ENCODE measurements at regions not wholly inside any gene's neighbourhood (a gene's known extent, or its start where the extent isn't known, plus 50 kb on each side); places are given as distances from the start of the nearest gene placed in this dataset.

DNA sequence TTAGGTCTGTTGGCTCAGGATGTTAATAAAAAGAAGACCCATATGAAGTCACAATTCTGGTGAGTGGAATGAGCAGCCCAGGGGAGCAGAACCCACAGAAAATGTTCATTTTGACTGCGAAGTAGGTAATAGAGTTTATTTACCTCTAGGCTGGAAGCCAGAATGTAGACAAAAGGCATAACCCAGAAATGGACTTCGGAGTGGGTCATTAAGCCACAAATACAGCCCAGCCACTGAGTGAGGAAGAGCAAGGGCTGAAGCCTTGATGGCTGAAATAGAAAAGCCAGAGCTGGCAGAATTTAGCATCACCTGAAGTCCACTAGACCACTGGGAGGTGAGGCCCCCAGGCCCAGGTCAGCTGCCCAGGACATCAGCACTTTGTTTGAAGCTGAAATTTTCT is 168.0 kb downstream of the NXNL2 start:
- TF ChIP-seq POLR2A (IDR thresholded peaks at IDR 0.05; ENCODE audit: low read depth, low read length) (no peak), POLR2AphosphoS5 (IDR thresholded peaks at IDR 0.05; ENCODE audit: low read depth, low read length) (no peak), TAF1 (IDR thresholded peaks at IDR 0.05; ENCODE audit: borderline replicate concordance, low read depth, low read length) (no peak)
